B cell (primary cell): ENCODE measurements at regions not wholly inside any gene's neighbourhood (a gene's known extent, or its start where the extent isn't known, plus 50 kb on each side); places are given as distances from the start of the nearest gene placed in this dataset.

Experiments used
- ATAC-seq: fragments of 200-7000 bp; cut with Tn5 transposase; one replicate; pipeline ENCODE4 v1.10.0; 2021; ENCODE audit warnings: low read depth, mild to moderate bottlenecking, moderate number of reproducible peaks, moderate library complexity
- CTCF ChIA-PET: fragments of 350-600 bp; sonication (Branson Sonifier 250); formaldehyde crosslinking; loops from one replicate; lab custom pipeline; 2021; ENCODE audit warnings: antibody characterized with exemption, inconsistent platforms; lab: Charles Lee
- POLR2A ChIA-PET: fragments of 350-600 bp; sonication (Branson Sonifier 250); formaldehyde crosslinking; loops from one replicate; lab custom pipeline; 2021; ENCODE audit warnings: antibody characterized with exemption; lab: Charles Lee
- DNase-seq: peaks from one replicate; pipeline ENCODE4 v3.0.0; 2013
- H2AFZ ChIP-seq: 2 replicates; pipeline ENCODE4 v1.6.1; 2012; ENCODE audit warnings: mild to moderate bottlenecking, low read depth, low read length; ENCODE audit not compliant: insufficient read depth, poor library complexity, severe bottlenecking
- H3K27ac ChIP-seq, 2 donors: 1 replicate in 1 of 2; 2 replicates in 1 of 2; pipeline ENCODE4 v1.5.1; 2012 to 2013; ENCODE audit warnings: low read length in 2 of 2, mild to moderate bottlenecking in 2 of 2, moderate library complexity in 1 of 2
- H3K27me3 ChIP-seq, 4 experiments: fragments of 200-600 bp in 1 of 4; sonication (generic) in 1 of 4; replicated peaks in 1 of 4; 1 replicate in 2 of 4; 2 replicates in 2 of 4; pipeline versions ENCODE4 v1.6.1 to v1.7.0; 2013 to 2016; ENCODE audit warnings: low read length in 3 of 4, mild to moderate bottlenecking in 2 of 4, mixed read lengths in 1 of 4, moderate library complexity in 1 of 4; ENCODE audit not compliant: insufficient read depth in 4 of 4, control insufficient read depth in 3 of 4; ENCODE audit errors: control extremely low read depth in 1 of 4
- H3K36me3 ChIP-seq, 2 experiments: replicated peaks in 1 of 2; 1 replicate in 1 of 2; 2 replicates in 1 of 2; pipeline versions ENCODE4 v1.6.1 to v1.7.1; 2013; ENCODE audit warnings: low read length in 1 of 2; ENCODE audit not compliant: insufficient read depth in 2 of 2, control insufficient read depth in 1 of 2; ENCODE audit errors: control extremely low read depth in 1 of 2, extremely low read depth in 1 of 2
- H3K4me1 ChIP-seq, 2 donors: fragments of 200-600 bp in 1 of 2; sonication (generic) in 1 of 2; 1 replicate in 1 of 2; 2 replicates in 1 of 2; pipeline versions ENCODE4 v1.5.1 to v1.6.1; 2013 to 2017; ENCODE audit warnings: low read length in 2 of 2; ENCODE audit not compliant: control insufficient read depth in 2 of 2, insufficient read depth in 2 of 2
- H3K4me2 ChIP-seq: replicated peaks from 2 replicates; pipeline ENCODE3; 2012; ENCODE audit warnings: mild to moderate bottlenecking, low read depth, low read length; ENCODE audit not compliant: poor library complexity, severe bottlenecking
- H3K4me3 ChIP-seq, 5 experiments: fragments of 200-600 bp in 1 of 5; sonication (generic) in 1 of 5; 1 replicate in 3 of 5; 2 replicates in 2 of 5; pipeline versions ENCODE4 v1.5.1 to v1.7.0; 2011 to 2016; ENCODE audit warnings: low read length in 4 of 5, mild to moderate bottlenecking in 4 of 5, low read depth in 2 of 5, control low read depth in 1 of 5, moderate library complexity in 1 of 5; ENCODE audit not compliant: insufficient read depth in 1 of 5; ENCODE audit errors: control extremely low read depth in 1 of 5, extremely low read depth in 1 of 5
- H3K79me2 ChIP-seq: fragments of 200-600 bp; sonication (generic); one replicate; pipeline ENCODE4 v1.6.0; 2016; ENCODE audit warnings: low read length; ENCODE audit not compliant: control insufficient read depth, insufficient read depth
- H3K9ac ChIP-seq: fragments of 200-600 bp; sonication (generic); 2 replicates; pipeline ENCODE4 v1.6.1; 2017; ENCODE audit warnings: mild to moderate bottlenecking, low read length, moderate library complexity
- H3K9me3 ChIP-seq, 3 donors: one replicate each; pipeline versions ENCODE4 v1.6.1 to v1.7.1; 2013; ENCODE audit warnings: low read length in 2 of 3; ENCODE audit not compliant: control insufficient read depth in 2 of 3, insufficient read depth in 1 of 3; ENCODE audit errors: control extremely low read depth in 1 of 3
- H4K20me1 ChIP-seq: 2 replicates; pipeline ENCODE4 v1.6.0; 2012; ENCODE audit warnings: mild to moderate bottlenecking, low read length; ENCODE audit not compliant: insufficient read depth, control insufficient read depth, poor library complexity, severe bottlenecking
- H3K27ac Mint-ChIP-seq: one replicate; pipeline ENCODE4 v1.8.0; 2021; ENCODE audit warnings: mixed read lengths
- H3K27me3 Mint-ChIP-seq: one replicate; pipeline ENCODE4 v1.8.0; 2021; ENCODE audit warnings: mixed read lengths
- H3K4me1 Mint-ChIP-seq: one replicate; pipeline ENCODE4 v1.8.0; 2021; ENCODE audit warnings: mixed read lengths
- H3K4me3 Mint-ChIP-seq: one replicate; pipeline ENCODE4 v1.8.0; 2021; ENCODE audit warnings: mixed read lengths
- H3K9me3 Mint-ChIP-seq: one replicate; pipeline ENCODE4 v1.8.0; 2022; ENCODE audit warnings: mixed read lengths; ENCODE audit not compliant: insufficient read depth
- CTCF ChIP-seq: fragments of 200-600 bp; IDR thresholded peaks from one replicate; pipeline ENCODE4 v1.8.0; 2022; ENCODE audit warnings: antibody characterized with exemption, mild to moderate bottlenecking
- EZH2 ChIP-seq: IDR thresholded peaks from 2 replicates; pipeline ENCODE4 v1.6.1; 2012; ENCODE audit warnings: borderline replicate concordance, low read depth, mild to moderate bottlenecking, moderate library complexity, low read length; ENCODE audit not compliant: insufficient read depth, poor library complexity, severe bottlenecking
- WGBS: methylation state at CpG from one replicate; pipeline ENCODE4 v1.1.5; 2013; ENCODE audit warnings: missing lambda C conversion rate; ENCODE audit not compliant: insufficient coverage; 5-methylcytosine and 5-hydroxymethylcytosine counted together
- intact Hi-C: fragments of 100-400 bp; cut with micrococcal nuclease; formaldehyde crosslinking; loops from one replicate; pipeline ENCODE4 v1.10.0; 2022

GRCh38 chr4:32572366-32572765 is 1852.2 kb downstream of the PCDH7 start:
- Mint-ChIP-seq H3K27me3 (no peaks in the 10 kb centered on the region), H3K4me3 (no peak overlapping the region), H3K27ac (no peak overlapping the region), H3K9me3 (no peaks in the 10 kb centered on the region), H3K4me1 (peaks cover 2% of the 10 kb centered on the region)
- ChIA-PET POLR2A (no interaction called here), CTCF (no interaction called here)
- Histone ChIP-seq H2AFZ (no peak overlapping the region), H3K4me2 (no peak overlapping the region), H3K4me3 (no peak overlapping the region), H3K79me2 (no peaks in the 10 kb centered on the region), H3K9me3 (no peaks in the 10 kb centered on the region), H3K36me3 (no peaks in the 10 kb centered on the region), H3K27ac (no peak overlapping the region), H3K4me1 (peaks cover 0 to 8% of the 10 kb centered on the region in 2 donors), H3K9ac (no peak overlapping the region), H3K27me3 (no peaks in the 10 kb centered on the region), H4K20me1 (no peaks in the 10 kb centered on the region)
- intact Hi-C loops = no loop called here
- ATAC-seq = no peak
- TF ChIP-seq CTCF (no peak), EZH2 (no peak)
- no peak for DNase-seq

GRCh38 chr4:32574803-32575202 is 1854.6 kb downstream of the PCDH7 start:
- Mint-ChIP-seq H3K4me1 (peaks cover 2% of the 10 kb centered on the region), H3K4me3 (no peak overlapping the region), H3K9me3 (peaks cover 2% of the 10 kb centered on the region), H3K27me3 (no peaks in the 10 kb centered on the region), H3K27ac (no peak overlapping the region)
- Histone ChIP-seq H4K20me1 (no peaks in the 10 kb centered on the region), H3K9ac (no peak overlapping the region), H3K36me3 (no peaks in the 10 kb centered on the region), H2AFZ (no peak overlapping the region), H3K4me2 (no peak overlapping the region), H3K27me3 (no peaks in the 10 kb centered on the region), H3K4me1 (peaks cover 0 to 3% of the 10 kb centered on the region in 2 donors), H3K79me2 (no peaks in the 10 kb centered on the region), H3K4me3 (no peak overlapping the region), H3K9me3 (no peaks in the 10 kb centered on the region), H3K27ac (no peak overlapping the region)
- intact Hi-C loops = no loop called here
- ATAC-seq (no peak), DNase-seq (no peak)
- ChIA-PET CTCF (no interaction called here), POLR2A (no interaction called here)
- WGBS = no CpG with 5 or more reads among the region's 1 CpG
- TF ChIP-seq CTCF = no peak
